ENCODE measurements at regions not wholly inside any gene's neighbourhood (a gene's known extent, or its start where the extent isn't known, plus 50 kb on each side); places are given as distances from the start of the nearest gene placed in this dataset.

DNA sequence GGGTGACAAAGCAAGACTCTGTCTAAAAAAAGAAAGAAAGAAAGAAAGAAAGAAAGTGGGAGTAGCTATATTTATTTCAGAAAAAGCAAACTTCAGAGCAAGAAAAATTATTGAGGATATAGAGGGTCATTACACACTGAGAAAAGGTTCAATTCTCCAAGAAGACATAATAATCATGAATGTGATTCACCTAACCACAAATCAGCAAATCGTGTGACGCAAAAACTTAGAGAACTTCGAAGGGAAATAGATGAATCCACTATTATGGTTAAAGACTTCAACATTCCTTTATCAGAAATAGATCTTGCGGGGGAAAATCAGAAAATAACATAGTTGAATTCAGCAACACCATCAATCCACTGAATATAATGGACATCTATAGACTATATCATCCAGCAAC, 219.3 kb upstream of the LDB2 start (continued):
- TF ChIP-seq, protein P1, sequence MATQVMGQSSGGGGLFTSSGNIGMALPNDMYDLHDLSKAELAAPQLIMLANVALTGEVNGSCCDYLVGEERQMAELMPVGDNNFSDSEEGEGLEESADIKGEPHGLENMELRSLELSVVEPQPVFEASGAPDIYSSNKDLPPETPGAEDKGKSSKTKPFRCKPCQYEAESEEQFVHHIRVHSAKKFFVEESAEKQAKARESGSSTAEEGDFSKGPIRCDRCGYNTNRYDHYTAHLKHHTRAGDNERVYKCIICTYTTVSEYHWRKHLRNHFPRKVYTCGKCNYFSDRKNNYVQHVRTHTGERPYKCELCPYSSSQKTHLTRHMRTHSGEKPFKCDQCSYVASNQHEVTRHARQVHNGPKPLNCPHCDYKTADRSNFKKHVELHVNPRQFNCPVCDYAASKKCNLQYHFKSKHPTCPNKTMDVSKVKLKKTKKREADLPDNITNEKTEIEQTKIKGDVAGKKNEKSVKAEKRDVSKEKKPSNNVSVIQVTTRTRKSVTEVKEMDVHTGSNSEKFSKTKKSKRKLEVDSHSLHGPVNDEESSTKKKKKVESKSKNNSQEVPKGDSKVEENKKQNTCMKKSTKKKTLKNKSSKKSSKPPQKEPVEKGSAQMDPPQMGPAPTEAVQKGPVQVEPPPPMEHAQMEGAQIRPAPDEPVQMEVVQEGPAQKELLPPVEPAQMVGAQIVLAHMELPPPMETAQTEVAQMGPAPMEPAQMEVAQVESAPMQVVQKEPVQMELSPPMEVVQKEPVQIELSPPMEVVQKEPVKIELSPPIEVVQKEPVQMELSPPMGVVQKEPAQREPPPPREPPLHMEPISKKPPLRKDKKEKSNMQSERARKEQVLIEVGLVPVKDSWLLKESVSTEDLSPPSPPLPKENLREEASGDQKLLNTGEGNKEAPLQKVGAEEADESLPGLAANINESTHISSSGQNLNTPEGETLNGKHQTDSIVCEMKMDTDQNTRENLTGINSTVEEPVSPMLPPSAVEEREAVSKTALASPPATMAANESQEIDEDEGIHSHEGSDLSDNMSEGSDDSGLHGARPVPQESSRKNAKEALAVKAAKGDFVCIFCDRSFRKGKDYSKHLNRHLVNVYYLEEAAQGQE (IDR thresholded peaks at IDR 0.05; ENCODE audit: unreplicated experiment): no peak
- TF ChIP-seq ZNF331 (CRISPR knock-in tag; IDR thresholded peaks at IDR 0.05; ENCODE audit: low read depth): no peak

DNA sequence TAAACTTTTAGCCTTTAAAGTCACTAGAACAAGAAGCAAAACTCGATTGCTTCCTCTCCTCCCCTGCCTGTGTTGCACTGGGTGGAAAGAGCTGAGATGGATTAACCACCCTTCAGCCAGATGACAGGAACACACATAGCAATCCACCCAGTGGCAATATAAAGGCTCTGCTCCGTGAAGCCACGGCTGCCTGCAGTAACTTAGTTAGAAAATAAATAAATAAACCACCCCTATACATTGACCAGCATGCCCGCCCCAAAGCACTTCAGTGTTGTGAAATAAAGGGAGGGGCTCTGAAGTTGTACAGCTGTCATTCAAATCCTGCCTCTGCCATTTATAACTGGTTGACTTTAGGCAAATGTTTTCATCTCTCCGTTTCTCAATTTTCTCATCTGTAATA, 217.1 kb upstream of the LDB2 start:
- Histone ChIP-seq H3K27me3 (ENCODE audit: insufficient read depth) (no peaks in the 10 kb centered on the region), H3K27ac (ENCODE audit: low read depth) (no peak overlapping the region), H3K4me2 (no peak overlapping the region), H3K4me3 (no peak overlapping the region), H2AFZ (no peak overlapping the region), H3K9me2 (ENCODE audit: insufficient read depth) (peaks cover 10% of the 10 kb centered on the region), H3F3A (replicated peaks; ENCODE audit: low read depth) (no peaks in the 10 kb centered on the region), H4K20me1 (replicated peaks; ENCODE audit: insufficient read depth) (no peaks in the 10 kb centered on the region), H3K36me3 (ENCODE audit: insufficient read depth) (peaks cover 4% of the 10 kb centered on the region; the same call in 1 of the 2 replicates), H3K79me2 (replicated peaks; ENCODE audit: insufficient read depth) (no peaks in the 10 kb centered on the region), H3K4me1 (ENCODE audit: insufficient read depth) (no peaks in the 10 kb centered on the region)
- Mint-ChIP-seq H3K4me1 (peaks cover 3% of the 10 kb centered on the region), H3K27me3 (ENCODE audit: insufficient read depth, low read depth, poor library complexity) (peaks cover 4% of the 10 kb centered on the region), H3K27ac (no peak overlapping the region), H3K4me3 (no peak overlapping the region), H3K9me3 (peaks cover 4% of the 10 kb centered on the region; the same call in 1 of the 3 replicates), H3K36me3 (ENCODE audit: low read depth) (peaks cover 4% of the 10 kb centered on the region; the same call in 1 of the 3 replicates)
- DNase-seq (ENCODE audit: low spot score) (peak; percentile 29), ATAC-seq (peak; percentile 51)
- TF ChIP-seq CREB1 (CRISPR knock-in tag; IDR thresholded peaks at IDR 0.05; ENCODE audit: low read depth): no peak
- no peak for TF ChIP-seq STAT1 (IDR thresholded peaks at IDR 0.05; ENCODE audit: unreplicated experiment)
- TF ChIP-seq, protein P2, sequence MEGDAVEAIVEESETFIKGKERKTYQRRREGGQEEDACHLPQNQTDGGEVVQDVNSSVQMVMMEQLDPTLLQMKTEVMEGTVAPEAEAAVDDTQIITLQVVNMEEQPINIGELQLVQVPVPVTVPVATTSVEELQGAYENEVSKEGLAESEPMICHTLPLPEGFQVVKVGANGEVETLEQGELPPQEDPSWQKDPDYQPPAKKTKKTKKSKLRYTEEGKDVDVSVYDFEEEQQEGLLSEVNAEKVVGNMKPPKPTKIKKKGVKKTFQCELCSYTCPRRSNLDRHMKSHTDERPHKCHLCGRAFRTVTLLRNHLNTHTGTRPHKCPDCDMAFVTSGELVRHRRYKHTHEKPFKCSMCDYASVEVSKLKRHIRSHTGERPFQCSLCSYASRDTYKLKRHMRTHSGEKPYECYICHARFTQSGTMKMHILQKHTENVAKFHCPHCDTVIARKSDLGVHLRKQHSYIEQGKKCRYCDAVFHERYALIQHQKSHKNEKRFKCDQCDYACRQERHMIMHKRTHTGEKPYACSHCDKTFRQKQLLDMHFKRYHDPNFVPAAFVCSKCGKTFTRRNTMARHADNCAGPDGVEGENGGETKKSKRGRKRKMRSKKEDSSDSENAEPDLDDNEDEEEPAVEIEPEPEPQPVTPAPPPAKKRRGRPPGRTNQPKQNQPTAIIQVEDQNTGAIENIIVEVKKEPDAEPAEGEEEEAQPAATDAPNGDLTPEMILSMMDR (conservative IDR thresholded peaks at IDR 0.05; ENCODE audit: low read depth in 2 of 2): no peak
- TF ChIP-seq, protein P3, sequence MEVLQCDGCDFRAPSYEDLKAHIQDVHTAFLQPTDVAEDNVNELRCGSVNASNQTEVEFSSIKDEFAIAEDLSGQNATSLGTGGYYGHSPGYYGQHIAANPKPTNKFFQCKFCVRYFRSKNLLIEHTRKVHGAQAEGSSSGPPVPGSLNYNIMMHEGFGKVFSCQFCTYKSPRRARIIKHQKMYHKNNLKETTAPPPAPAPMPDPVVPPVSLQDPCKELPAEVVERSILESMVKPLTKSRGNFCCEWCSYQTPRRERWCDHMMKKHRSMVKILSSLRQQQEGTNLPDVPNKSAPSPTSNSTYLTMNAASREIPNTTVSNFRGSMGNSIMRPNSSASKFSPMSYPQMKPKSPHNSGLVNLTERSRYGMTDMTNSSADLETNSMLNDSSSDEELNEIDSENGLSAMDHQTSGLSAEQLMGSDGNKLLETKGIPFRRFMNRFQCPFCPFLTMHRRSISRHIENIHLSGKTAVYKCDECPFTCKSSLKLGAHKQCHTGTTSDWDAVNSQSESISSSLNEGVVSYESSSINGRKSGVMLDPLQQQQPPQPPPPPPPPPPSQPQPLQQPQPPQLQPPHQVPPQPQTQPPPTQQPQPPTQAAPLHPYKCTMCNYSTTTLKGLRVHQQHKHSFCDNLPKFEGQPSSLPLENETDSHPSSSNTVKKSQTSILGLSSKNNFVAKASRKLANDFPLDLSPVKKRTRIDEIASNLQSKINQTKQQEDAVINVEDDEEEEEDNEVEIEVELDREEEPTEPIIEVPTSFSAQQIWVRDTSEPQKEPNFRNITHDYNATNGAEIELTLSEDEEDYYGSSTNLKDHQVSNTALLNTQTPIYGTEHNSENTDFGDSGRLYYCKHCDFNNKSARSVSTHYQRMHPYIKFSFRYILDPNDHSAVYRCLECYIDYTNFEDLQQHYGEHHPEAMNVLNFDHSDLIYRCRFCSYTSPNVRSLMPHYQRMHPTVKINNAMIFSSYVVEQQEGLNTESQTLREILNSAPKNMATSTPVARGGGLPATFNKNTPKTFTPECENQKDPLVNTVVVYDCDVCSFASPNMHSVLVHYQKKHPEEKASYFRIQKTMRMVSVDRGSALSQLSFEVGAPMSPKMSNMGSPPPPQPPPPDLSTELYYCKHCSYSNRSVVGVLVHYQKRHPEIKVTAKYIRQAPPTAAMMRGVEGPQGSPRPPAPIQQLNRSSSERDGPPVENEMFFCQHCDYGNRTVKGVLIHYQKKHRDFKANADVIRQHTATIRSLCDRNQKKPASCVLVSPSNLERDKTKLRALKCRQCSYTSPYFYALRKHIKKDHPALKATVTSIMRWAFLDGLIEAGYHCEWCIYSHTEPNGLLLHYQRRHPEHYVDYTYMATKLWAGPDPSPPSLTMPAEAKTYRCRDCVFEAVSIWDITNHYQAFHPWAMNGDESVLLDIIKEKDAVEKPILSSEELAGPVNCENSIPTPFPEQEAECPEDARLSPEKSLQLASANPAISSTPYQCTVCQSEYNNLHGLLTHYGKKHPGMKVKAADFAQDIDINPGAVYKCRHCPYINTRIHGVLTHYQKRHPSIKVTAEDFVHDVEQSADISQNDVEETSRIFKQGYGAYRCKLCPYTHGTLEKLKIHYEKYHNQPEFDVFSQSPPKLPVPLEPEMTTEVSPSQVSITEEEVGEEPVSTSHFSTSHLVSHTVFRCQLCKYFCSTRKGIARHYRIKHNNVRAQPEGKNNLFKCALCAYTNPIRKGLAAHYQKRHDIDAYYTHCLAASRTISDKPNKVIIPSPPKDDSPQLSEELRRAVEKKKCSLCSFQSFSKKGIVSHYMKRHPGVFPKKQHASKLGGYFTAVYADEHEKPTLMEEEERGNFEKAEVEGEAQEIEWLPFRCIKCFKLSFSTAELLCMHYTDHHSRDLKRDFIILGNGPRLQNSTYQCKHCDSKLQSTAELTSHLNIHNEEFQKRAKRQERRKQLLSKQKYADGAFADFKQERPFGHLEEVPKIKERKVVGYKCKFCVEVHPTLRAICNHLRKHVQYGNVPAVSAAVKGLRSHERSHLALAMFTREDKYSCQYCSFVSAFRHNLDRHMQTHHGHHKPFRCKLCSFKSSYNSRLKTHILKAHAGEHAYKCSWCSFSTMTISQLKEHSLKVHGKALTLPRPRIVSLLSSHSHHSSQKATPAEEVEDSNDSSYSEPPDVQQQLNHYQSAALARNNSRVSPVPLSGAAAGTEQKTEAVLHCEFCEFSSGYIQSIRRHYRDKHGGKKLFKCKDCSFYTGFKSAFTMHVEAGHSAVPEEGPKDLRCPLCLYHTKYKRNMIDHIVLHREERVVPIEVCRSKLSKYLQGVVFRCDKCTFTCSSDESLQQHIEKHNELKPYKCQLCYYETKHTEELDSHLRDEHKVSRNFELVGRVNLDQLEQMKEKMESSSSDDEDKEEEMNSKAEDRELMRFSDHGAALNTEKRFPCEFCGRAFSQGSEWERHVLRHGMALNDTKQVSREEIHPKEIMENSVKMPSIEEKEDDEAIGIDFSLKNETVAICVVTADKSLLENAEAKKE (CRISPR knock-in tag; IDR thresholded peaks at IDR 0.05): no peak
- TF ChIP-seq ZNF114 (CRISPR knock-in tag; IDR thresholded peaks at IDR 0.05): no peak
- no peak for TF ChIP-seq NANOG (IDR thresholded peaks at IDR 0.05; ENCODE audit: borderline replicate concordance)
- TF ChIP-seq, protein P4, sequence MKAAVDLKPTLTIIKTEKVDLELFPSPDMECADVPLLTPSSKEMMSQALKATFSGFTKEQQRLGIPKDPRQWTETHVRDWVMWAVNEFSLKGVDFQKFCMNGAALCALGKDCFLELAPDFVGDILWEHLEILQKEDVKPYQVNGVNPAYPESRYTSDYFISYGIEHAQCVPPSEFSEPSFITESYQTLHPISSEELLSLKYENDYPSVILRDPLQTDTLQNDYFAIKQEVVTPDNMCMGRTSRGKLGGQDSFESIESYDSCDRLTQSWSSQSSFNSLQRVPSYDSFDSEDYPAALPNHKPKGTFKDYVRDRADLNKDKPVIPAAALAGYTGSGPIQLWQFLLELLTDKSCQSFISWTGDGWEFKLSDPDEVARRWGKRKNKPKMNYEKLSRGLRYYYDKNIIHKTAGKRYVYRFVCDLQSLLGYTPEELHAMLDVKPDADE (IDR thresholded peaks at IDR 0.05): no peak
- no peak for TF ChIP-seq EZH2 (IDR thresholded peaks at IDR 0.05; ENCODE audit: low read depth, unreplicated experiment)
- no peak for TF ChIP-seq EZH2phosphoT487 (IDR thresholded peaks at IDR 0.05; ENCODE audit: unreplicated experiment)
- no peak for TF ChIP-seq ZNF331 (CRISPR knock-in tag; IDR thresholded peaks at IDR 0.05; ENCODE audit: low read depth)
- TF ChIP-seq POLR2AphosphoS5 (IDR thresholded peaks at IDR 0.05; ENCODE audit: low read depth): no peak
- no peak for TF ChIP-seq JUNB (IDR thresholded peaks at IDR 0.05; ENCODE audit: unreplicated experiment)

Measured in GM23338 (cell line).